ENCODE measurements at regions not wholly inside any gene's neighbourhood (a gene's known extent, or its start where the extent isn't known, plus 50 kb on each side); places are given as distances from the start of the nearest gene placed in this dataset.

DNA sequence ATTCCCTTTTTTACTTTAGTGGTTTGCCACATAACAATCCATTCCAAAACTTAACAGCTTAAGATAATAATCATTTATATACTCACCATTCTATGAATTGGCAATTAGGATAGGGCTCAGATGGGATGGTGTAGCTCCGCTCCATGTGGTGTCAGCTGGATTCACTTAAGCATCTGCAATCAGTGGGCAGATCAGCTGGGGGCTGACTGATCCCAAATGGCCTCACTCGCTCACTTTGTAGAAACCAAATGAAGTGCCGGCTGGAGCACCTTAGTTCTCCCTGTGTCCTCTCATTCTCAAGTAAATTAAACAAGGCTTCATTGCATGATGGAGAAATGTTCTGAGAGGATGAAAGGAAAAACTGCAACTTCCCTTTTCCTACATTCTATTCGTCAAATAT, 161.4 kb downstream of the WT1 start:
- Histone ChIP-seq H3K9me3 (ENCODE audit: insufficient read depth, low read depth) (no peaks in the 10 kb centered on the region), H3K79me2 (ENCODE audit: low read depth) (no peaks in the 10 kb centered on the region), H3K9me2 (ENCODE audit: insufficient read depth) (no peaks in the 10 kb centered on the region), H3F3A (ENCODE audit: insufficient read depth, low read depth) (no peaks in the 10 kb centered on the region), H2AFZ (no peak overlapping the region), H3K36me3 (ENCODE audit: low read depth) (no peaks in the 10 kb centered on the region), H3K27ac (no peak overlapping the region), H3K4me1 (replicated peaks; ENCODE audit: insufficient read depth) (no peaks in the 10 kb centered on the region), H3K4me3 (no peak overlapping the region), H3K4me2 (no peak overlapping the region), H4K20me1 (ENCODE audit: insufficient read depth) (no peaks in the 10 kb centered on the region), H3K27me3 (ENCODE audit: insufficient read depth, low read depth) (0 out of 2 replicates have a peak, but pooled peaks cover 16% of the 10 kb centered on the region)
- CTCF ChIA-PET: no interaction called here
- intact Hi-C loops (cut with micrococcal nuclease; ENCODE audit: unreplicated experiment): no loop called here
- POLR2A ChIA-PET (ENCODE audit: unreplicated experiment): no interaction called here
- DNase-seq: no peak
- no TSS peak for BruUV-seq (replicated peaks)
- TF ChIP-seq EZH2 (IDR thresholded peaks at IDR 0.05; ENCODE audit: low read depth): no peak
- TF ChIP-seq, protein P1, sequence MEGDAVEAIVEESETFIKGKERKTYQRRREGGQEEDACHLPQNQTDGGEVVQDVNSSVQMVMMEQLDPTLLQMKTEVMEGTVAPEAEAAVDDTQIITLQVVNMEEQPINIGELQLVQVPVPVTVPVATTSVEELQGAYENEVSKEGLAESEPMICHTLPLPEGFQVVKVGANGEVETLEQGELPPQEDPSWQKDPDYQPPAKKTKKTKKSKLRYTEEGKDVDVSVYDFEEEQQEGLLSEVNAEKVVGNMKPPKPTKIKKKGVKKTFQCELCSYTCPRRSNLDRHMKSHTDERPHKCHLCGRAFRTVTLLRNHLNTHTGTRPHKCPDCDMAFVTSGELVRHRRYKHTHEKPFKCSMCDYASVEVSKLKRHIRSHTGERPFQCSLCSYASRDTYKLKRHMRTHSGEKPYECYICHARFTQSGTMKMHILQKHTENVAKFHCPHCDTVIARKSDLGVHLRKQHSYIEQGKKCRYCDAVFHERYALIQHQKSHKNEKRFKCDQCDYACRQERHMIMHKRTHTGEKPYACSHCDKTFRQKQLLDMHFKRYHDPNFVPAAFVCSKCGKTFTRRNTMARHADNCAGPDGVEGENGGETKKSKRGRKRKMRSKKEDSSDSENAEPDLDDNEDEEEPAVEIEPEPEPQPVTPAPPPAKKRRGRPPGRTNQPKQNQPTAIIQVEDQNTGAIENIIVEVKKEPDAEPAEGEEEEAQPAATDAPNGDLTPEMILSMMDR (conservative IDR thresholded peaks at IDR 0.05): no peak

DNA sequence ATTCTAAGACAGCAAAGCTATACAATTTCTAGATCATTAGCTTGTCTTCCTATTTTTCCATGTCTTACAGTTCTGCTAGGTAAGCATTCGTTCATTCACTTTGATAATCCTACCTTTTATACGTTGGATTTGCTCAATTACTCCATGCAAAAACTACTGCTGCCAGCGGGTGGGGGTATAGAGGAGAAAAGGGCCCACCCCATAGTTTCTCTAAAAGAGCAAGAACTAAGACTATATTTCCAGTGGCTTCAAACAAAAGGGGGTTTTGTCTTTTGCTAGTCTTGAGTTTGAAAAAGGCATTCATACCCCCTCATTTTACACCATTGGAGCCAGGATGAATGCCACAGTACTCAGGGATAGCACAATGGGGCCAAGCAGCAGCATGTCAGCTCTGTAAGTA, 155.7 kb downstream of the WT1 start:
- no peak overlapping the region for H3K4me2 ChIP-seq

DNA sequence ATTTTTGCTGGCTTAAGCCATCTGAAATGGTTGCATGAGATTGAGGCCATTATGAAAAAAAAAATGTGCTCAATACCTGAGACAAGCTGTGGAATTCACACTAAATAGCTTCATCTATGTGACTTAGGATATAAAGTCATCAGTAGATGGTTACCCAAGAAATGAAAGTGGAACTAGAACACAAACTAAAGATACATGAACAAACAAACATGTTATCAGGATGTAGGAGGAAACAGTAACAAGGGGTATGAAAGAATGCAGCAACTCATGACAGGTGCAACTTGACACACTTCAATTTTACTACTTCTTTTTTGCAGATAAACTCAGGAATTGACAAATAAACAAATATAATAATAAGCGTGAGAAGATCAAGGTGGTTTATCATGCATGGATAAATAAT, 155.0 kb downstream of the WT1 start:
- no peak overlapping the region for H3K4me2 ChIP-seq
- no peaks in the 10 kb centered on the region for H3K9me3 ChIP-seq (ENCODE audit: insufficient read depth, low read depth)
- H3F3A ChIP-seq (ENCODE audit: insufficient read depth, low read depth): no peaks in the 10 kb centered on the region
- H3K9me2 ChIP-seq (ENCODE audit: insufficient read depth): no peaks in the 10 kb centered on the region
- no peak overlapping the region for H3K4me3 ChIP-seq
- BruUV-seq (replicated peaks): no TSS peak
- no peaks in the 10 kb centered on the region for H3K36me3 ChIP-seq (ENCODE audit: low read depth)
- peaks cover 4% of the 10 kb centered on the region; the same call in 1 of the 2 replicates for H3K27me3 ChIP-seq (ENCODE audit: insufficient read depth, low read depth)
- H3K4me1 ChIP-seq (replicated peaks; ENCODE audit: insufficient read depth): no peaks in the 10 kb centered on the region
- no peaks in the 10 kb centered on the region for H3K79me2 ChIP-seq (ENCODE audit: low read depth)
- H3K27ac ChIP-seq: no peak overlapping the region
- no peak for DNase-seq
- no peaks in the 10 kb centered on the region for H4K20me1 ChIP-seq (ENCODE audit: insufficient read depth)
- H2AFZ ChIP-seq: no peak overlapping the region
- TF ChIP-seq, protein P1 (conservative IDR thresholded peaks at IDR 0.05): no peak
- no peak for TF ChIP-seq EZH2 (IDR thresholded peaks at IDR 0.05; ENCODE audit: low read depth)
- ChIA-PET POLR2A (ENCODE audit: unreplicated experiment) (no interaction called here), CTCF (interaction anchor here (0.7 kb wide), 2 partner anchors 78 to 419 kb away, joined by 3 to 4 read pairs; no protein-coding TSS in a partner anchor)
- intact Hi-C loops (cut with micrococcal nuclease; ENCODE audit: unreplicated experiment): no loop called here

More for the DNA sequence above, 155.7 kb downstream of the WT1 start:
- no peaks in the 10 kb centered on the region for H3K4me1 ChIP-seq (replicated peaks; ENCODE audit: insufficient read depth)
- H3K9me3 ChIP-seq (ENCODE audit: insufficient read depth, low read depth): no peaks in the 10 kb centered on the region
- no peak overlapping the region for H3K27ac ChIP-seq
- no peaks in the 10 kb centered on the region for H3F3A ChIP-seq (ENCODE audit: insufficient read depth, low read depth)
- ChIA-PET POLR2A (ENCODE audit: unreplicated experiment) (no interaction called here), CTCF (interaction anchor here (0.7 kb wide), 1 partner anchor 77 kb away, joined by 4 read pairs; no protein-coding TSS in a partner anchor)
- DNase-seq: no peak
- H3K4me3 ChIP-seq: no peak overlapping the region
- H3K79me2 ChIP-seq (ENCODE audit: low read depth): no peaks in the 10 kb centered on the region
- intact Hi-C loops (cut with micrococcal nuclease; ENCODE audit: unreplicated experiment): no loop called here
- no peaks in the 10 kb centered on the region for H3K9me2 ChIP-seq (ENCODE audit: insufficient read depth)
- no peaks in the 10 kb centered on the region for H3K36me3 ChIP-seq (ENCODE audit: low read depth)
- no TSS peak for BruUV-seq (replicated peaks)
- H4K20me1 ChIP-seq (ENCODE audit: insufficient read depth): no peaks in the 10 kb centered on the region
- H2AFZ ChIP-seq: no peak overlapping the region
- TF ChIP-seq EZH2 (IDR thresholded peaks at IDR 0.05; ENCODE audit: low read depth): no peak
- TF ChIP-seq, protein P1 (conservative IDR thresholded peaks at IDR 0.05): no peak; the same call in 1 of the 2 replicates
- peaks cover 3% of the 10 kb centered on the region; the same call in 1 of the 2 replicates for H3K27me3 ChIP-seq (ENCODE audit: insufficient read depth, low read depth)

Measured in PC-9 (cell line).